Kidney (tissue), 13 donors: ENCODE measurements at regions not wholly inside any gene's neighbourhood (a gene's known extent, or its start where the extent isn't known, plus 50 kb on each side); places are given as distances from the start of the nearest gene placed in this dataset.

Experiments
- DNase-seq, 5 donors: peaks; one replicate each; pipeline ENCODE4 v3.0.0-alpha.2; 2013 to 2020
- FAIRE-seq: peaks from 2 replicates; lab custom pipeline; 2012; peaks lifted over from hg19 to GRCh38; lab: Jason Lieb, UNC
- H3K27ac ChIP-seq, 2 donors: one replicate each; pipeline ENCODE4 v1.7.0; 2013; ENCODE audit warnings: low read depth in 2 of 2, low read length in 2 of 2, inconsistent platforms in 1 of 2
- H3K27me3 ChIP-seq: one replicate; pipeline ENCODE4 v1.7.1; 2013; ENCODE audit warnings: low read length, inconsistent platforms; ENCODE audit not compliant: control insufficient read depth, insufficient read depth
- H3K36me3 ChIP-seq, 3 donors: one replicate each; pipeline versions ENCODE4 v1.7.0 to v1.7.1; 2013; ENCODE audit warnings: low read length in 3 of 3, control low read depth in 1 of 3, inconsistent platforms in 1 of 3; ENCODE audit not compliant: insufficient read depth in 3 of 3, control insufficient read depth in 2 of 3
- H3K4me1 ChIP-seq, 3 donors: one replicate each; pipeline versions ENCODE4 v1.7.0 to v1.7.1; 2013; ENCODE audit warnings: low read length in 3 of 3, inconsistent platforms in 1 of 3, low read depth in 1 of 3; ENCODE audit not compliant: control insufficient read depth in 2 of 3, insufficient read depth in 2 of 3
- H3K4me3 ChIP-seq, 3 donors: one replicate each; pipeline versions ENCODE4 v1.7.0 to v1.8.1; 2013; ENCODE audit warnings: low read length in 3 of 3, control low read depth in 1 of 3, inconsistent platforms in 1 of 3
- H3K9ac ChIP-seq, 3 donors: one replicate each; pipeline versions ENCODE4 v1.7.0 to v1.7.1; 2013; ENCODE audit warnings: low read length in 3 of 3, control low read depth in 1 of 3, inconsistent platforms in 1 of 3
- H3K9me3 ChIP-seq, 3 donors: one replicate each; pipeline versions ENCODE4 v1.7.0 to v1.7.1; 2013; ENCODE audit warnings: low read length in 3 of 3, control low read depth in 1 of 3, inconsistent platforms in 1 of 3; ENCODE audit not compliant: control insufficient read depth in 2 of 3, insufficient read depth in 1 of 3
- CTCF ChIP-seq: IDR thresholded peaks from 3 replicates; pipeline ENCODE4 v1.5.1; 2012; ENCODE audit warnings: mild to moderate bottlenecking, moderate library complexity, borderline replicate concordance; ENCODE audit not compliant: insufficient read depth; ENCODE audit errors: extremely low read depth
- intact Hi-C: fragments of 100-400 bp; cut with DNase I; formaldehyde crosslinking; loops from one replicate; pipeline ENCODE4 v1.11.1; 2022
- donor health status: control.
- donor health status: control.
- donor health status: control.
- donor health status: control.
- donor health status: control.
- donor health status: DM: yes; HTN: yes; CAD: no.
- donor health status: Normal renal cell carcinoma (clear cell type).

- no peaks in the 10 kb centered on the region for H3K27me3 ChIP-seq
- intact Hi-C loops, result no loop called here
- H3K27ac ChIP-seq, result no peak overlapping the region
Observed at GRCh38 chr9:28758971-28759370, 1185.7 kb upstream of the C9orf72 start.

GRCh38 chr9:28762167-28762566 lies 1188.9 kb upstream of the C9orf72 start:
- TF ChIP-seq CTCF, result no peak
- Histone ChIP-seq H3K4me3 (no peak overlapping the region), H3K27ac (no peak overlapping the region), H3K27me3 (no peaks in the 10 kb centered on the region), H3K36me3 (no peaks in the 10 kb centered on the region), H3K9me3 (no peaks in the 10 kb centered on the region), H3K9ac (no peak overlapping the region), H3K4me1 (no peaks in the 10 kb centered on the region)
- intact Hi-C loops, result no loop called here
- no peak for DNase-seq
- FAIRE-seq, result no peak

More at GRCh38 chr9:28758971-28759370, 1185.7 kb upstream of the C9orf72 start:
- FAIRE-seq, result no peak
- DNase-seq, result no peak
- no peaks in the 10 kb centered on the region for H3K36me3 ChIP-seq
- TF ChIP-seq CTCF, result no peak
- H3K4me1 ChIP-seq, result no peaks in the 10 kb centered on the region
- no peak overlapping the region for H3K9ac ChIP-seq
- H3K4me3 ChIP-seq, result no peak overlapping the region
- no peaks in the 10 kb centered on the region for H3K9me3 ChIP-seq

GRCh38 chr9:28764532-28764931 lies 1191.3 kb upstream of the C9orf72 start:
- Histone ChIP-seq H3K4me3 (no peak overlapping the region), H3K9me3 (no peaks in the 10 kb centered on the region), H3K9ac (no peak overlapping the region), H3K27me3 (no peaks in the 10 kb centered on the region), H3K4me1 (no peaks in the 10 kb centered on the region), H3K36me3 (no peaks in the 10 kb centered on the region), H3K27ac (no peak overlapping the region)
- no peak for DNase-seq
- FAIRE-seq, result peak; percentile 75
- intact Hi-C loops, result no loop called here
- no peak for TF ChIP-seq CTCF

GRCh38 chr9:28770226-28770625 lies 1196.9 kb upstream of the C9orf72 start:
- FAIRE-seq, result no peak
- no peak overlapping the region for H3K27ac ChIP-seq

More at GRCh38 chr9:28770226-28770625, 1196.9 kb upstream of the C9orf72 start:
- Histone ChIP-seq H3K4me1 (no peaks in the 10 kb centered on the region), H3K4me3 (no peak overlapping the region), H3K36me3 (no peaks in the 10 kb centered on the region), H3K9ac (no peak overlapping the region), H3K9me3 (no peaks in the 10 kb centered on the region), H3K27me3 (no peaks in the 10 kb centered on the region)
- DNase-seq, result peak in 2 of 5 donors; percentile 4 to 17
- intact Hi-C loops, result no loop called here
- no peak for TF ChIP-seq CTCF
